Stimulated activated CD4-positive, alpha-beta T cell treated with anti-CD3 and anti-CD28 coated beads, Interleukin-1b, Interleukin-23, amount 100 ng/mL, for 24 hours (primary cell): ENCODE measurements at regions not wholly inside any gene's neighbourhood (a gene's known extent, or its start where the extent isn't known, plus 50 kb on each side); places are given as distances from the start of the nearest gene placed in this dataset.

ENCODE experiments used
- DNase-seq, 4 experiments: peaks; one replicate each; pipeline ENCODE4 v3.0.0-alpha.2; 2020; ENCODE audit warnings: low read depth in 4 of 4, low spot score in 1 of 4

DNA sequence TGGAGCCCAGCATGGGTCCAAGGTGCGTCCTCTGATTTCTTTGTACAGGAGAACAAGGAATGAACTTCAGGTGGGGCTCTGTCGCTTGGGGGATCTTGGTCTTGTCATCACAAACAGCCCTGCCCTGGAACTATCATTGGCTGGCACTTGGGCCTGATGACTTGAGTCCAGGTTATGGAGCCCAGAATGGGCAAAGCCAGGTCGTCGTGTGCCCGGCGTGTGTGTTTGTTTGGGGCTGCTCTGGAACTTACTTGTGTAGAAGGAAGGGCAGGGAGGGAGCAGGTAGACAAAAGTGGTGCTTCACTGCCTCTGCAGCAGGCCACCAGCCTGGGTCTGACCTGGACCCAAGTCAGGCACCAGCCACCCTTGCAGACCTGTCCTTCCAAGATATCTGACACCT lies 306.3 kb upstream of the HS6ST1 start:
- DNase-seq, result no peak

DNA sequence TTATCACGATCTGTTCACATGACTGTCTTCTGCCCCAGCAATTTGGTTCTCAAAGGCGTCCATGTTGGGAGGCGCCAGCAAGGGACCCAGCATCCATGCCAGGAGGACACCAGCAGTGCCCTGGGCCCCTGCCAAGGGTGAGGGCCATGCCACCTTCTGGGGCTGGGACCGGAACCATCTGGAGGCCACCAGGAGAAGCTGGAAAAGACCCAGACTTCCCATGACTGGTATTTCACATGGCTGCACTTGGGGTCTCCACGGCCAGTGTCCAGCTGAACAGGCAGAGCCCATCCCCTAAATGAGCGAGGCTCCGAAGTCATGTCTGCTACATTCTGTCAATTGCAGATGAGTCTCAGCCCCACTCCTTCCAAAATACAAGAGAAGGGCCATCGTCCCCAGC lies 306.8 kb upstream of the HS6ST1 start:
- no peak for DNase-seq

DNA sequence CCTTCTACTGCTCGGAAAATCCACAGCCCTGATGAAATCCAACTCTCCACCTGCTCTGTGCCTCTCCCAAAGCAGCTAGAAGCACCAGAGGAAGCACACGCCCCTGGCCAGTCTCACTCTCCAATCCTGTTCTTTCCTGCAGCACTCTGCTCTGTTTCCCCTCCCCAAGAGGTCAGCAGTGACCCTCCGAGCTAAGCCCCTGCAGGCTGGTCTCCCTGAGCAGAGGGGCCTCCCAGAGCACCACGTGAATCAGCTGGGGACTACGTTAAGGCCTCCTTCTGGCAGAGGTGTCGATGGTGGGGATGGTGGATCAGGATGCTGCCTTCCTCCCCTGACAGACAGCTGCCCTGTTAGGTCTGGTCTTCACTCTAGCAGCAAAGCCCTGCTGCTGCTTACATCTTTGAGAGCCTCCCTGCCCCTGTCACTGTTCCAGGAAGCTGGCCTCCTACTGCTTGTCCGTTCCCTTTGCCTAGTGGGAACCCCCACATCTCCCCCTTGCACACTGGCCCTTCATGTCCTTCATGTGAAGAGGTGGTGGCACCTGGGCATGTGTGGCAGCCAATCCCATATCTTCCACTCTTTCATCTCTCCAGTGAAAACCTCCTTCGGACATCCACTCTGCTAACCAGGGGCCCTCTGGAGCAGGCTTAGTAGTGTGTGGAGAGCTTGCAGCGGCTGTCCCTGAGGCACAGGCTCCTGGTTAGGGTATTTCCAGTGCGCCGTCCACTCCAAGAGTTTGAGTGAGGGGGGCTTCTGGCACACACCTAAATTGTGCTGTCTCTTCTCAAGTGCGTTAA lies 307.5 kb upstream of the HS6ST1 start:
- no peak for DNase-seq

DNA sequence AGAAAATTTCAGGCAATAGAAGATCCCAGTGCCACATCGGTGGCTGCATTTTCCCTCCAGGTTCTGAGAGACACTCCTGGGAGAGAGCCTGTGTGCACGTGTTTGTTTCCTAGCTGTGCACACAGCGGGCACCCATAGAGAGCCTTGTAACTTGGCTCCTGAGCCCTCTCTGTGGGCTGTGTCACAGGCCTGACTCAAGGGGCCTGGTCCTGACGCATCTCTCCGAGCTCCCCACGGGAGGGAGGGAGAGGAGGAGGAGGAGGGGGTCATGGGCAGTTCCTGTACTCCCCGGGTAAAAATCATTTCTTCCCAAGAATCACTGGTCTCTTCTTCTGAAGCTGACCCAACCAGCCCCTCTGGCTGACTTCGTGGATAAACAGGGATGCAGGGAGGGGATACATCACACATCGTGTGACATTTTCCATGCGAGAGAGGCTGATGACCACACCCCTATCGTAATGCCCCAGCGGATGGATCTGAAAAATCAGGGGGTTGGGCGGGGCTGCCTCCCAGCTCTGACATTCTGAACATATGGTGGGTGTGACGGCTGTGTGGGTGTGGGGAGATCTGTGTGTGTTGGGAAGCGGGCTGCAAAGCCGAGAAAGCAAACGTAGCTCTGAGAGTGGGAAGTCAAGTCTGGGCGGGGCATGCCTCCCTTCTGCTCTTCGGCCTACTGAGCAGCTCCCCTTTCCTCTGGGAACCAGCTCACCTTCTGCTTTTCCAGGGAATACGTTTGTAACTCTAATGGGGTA lies 308.3 kb upstream of the HS6ST1 start:
- no peak for DNase-seq

DNA sequence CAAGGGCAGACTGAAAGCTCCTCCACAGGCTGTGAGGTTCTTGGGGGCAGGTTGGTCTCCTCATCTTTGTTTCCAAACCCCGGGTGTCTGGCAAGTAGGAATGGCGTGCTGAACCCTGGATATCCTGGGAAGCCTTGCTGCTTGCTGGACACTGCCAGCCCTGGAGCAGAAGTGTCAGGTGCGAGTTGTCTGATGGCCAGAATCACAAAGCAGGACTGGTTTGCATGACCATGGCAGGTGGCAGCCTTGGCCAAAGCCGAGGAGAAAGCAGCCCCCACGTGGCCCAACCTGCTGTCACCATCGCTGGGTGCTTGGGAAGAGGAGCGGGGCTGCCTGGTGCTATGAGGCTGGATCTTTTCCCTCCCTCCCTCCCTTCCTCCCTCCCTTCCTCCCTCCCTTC lies 309.5 kb upstream of the HS6ST1 start:
- DNase-seq, result no peak

DNA sequence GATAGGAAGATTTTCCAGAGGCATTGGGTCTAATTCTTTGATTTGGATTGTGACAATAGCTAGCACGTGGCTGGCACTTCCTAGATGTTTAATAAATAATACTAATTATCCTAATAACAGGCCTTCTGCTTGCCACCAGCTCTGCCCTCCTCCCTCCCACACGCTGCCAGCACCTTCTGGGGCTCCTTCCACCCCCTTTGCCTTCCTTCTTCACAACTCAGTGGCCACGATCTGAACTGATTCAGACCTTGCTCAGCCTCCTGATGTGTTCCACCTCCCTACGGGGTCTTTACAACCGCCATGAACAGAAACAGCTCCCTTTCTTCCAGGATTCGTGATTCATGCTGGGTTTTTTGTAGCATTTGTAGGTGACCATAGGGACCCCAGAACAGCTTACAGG lies 310.3 kb upstream of the HS6ST1 start:
- DNase-seq, result no peak

DNA sequence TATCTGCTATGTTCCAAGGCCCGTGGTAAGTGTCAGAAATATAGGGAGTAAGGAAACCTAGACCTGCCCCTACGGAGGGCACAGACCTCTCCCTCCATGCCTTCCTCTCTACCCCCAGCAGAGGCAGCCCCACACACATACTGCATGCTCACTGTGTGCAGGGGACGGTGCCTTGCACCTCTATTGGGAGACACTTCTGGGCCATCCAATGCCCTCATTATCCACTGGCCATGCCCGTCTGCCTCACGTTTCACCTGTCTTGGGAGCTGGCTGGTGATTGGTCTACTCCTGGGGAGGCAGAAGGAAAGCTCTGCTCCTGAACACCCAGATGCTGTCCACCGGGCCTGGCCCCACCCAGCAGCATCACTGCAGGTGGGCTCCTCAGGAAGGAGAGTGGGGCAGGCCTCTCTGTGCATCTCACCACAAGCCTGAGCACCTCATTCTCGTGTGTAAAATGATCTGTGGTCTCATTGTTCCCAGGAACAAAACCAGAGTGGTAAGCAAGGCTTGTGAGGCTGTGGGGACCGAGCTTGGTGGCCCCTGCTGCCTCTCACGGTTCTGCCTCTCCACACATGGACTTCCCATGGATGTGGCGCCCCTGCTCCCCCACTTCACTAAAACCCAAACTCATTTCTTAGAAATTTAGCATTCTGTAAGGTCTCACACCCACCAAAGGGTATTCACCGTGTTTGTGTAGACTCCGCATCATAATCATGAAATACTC lies 312.5 kb upstream of the HS6ST1 start:
- DNase-seq, result no peak

DNA sequence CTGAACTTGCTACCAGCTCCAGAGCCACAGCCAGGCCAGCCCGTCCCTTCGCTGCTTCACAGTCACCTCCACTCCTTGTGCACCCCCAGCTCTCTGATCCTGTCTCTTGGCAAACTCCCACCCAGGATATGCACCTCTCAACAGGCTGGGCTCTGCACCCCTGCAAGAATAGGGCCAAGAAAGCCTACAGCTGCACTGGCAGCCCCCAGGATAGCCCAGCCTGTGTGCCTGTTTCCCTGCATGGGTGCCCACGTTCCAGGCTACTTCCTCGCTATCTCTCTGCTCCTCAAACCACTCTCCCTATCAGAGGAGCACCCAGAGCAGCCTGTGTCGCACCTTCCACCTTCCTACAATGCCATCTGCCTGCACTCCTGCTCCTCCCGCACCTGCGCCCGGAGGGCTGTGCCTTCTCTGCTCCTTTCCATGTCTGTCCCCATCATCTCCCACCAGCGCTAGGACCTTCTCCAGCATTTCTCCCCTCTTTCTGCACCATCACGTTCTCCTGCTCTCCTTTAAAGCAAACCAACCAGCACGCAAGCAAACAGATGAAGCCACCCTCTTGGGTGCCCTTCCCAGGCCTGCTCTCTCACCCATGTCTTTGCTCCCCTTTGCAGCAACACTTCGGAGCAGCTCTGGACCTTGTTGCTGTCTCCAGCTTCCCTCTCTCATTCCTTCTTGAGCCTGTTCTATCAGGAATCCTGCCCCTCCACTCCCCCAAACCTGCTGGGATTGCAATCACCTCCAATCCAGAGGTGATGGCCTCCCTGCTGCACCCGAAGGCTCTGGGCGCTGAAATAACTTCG lies 313.2 kb upstream of the HS6ST1 start:
- DNase-seq, result no peak

DNA sequence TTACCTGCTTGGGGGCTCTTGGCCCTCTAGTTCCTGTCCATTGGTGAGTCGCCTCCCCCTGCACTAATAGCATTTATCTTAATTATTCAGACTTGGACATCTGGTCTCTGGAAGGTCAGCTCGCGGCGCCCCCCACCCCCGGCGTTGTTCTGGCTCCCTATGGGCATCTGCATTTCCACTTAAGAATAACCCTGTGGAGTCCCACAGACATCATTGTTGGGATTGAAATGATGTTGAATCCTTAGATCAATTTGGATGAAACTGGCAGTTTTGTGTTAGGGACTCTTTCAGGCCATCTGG lies 313.8 kb upstream of the HS6ST1 start:
- no peak for DNase-seq

DNA sequence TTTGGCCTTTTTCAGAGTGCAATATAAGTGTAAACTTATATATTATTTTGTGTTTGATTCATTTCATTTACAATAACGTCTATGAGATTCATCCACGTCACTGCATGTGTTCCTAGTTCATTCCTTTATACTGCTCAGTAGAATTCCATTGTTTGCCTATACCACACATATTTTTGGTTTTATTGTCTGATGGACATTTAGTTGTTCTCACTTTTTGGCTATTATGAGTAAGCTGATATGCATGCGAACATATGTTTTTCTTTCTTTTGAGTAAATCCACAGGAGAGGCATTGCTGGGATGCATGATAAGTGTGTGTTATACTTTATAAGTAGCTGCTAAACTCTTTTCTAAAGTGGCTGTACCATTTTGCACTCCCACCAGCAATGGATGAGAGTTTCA lies 314.8 kb upstream of the HS6ST1 start:
- DNase-seq, result no peak

DNA sequence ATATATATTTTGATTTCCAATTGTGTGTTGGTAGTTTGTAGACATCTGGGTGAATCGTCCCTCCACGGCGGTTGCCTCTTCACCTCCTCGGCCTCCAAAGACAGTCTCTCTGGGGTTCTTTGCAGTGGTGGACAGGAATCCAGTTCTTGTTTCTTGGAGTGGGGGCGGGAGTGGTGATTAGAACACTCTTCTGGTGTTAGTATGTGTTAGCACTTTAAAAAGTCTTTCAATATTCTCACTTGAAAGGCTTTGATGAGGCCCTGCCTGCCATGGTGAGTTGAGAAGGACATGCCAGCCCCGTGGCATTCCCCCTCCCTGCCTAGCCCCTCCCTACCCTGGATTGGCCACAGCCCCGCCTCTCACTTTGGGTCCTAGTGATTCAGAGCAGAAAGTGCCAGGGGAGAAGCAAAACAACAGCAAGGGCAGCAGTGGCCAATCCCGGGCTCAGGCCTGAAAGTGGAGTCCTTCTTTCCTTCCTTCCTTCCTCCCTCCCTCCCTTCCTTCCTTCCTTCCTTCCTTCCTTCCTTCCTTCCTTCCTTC lies 316.8 kb upstream of the HS6ST1 start:
- no peak for DNase-seq

DNA sequence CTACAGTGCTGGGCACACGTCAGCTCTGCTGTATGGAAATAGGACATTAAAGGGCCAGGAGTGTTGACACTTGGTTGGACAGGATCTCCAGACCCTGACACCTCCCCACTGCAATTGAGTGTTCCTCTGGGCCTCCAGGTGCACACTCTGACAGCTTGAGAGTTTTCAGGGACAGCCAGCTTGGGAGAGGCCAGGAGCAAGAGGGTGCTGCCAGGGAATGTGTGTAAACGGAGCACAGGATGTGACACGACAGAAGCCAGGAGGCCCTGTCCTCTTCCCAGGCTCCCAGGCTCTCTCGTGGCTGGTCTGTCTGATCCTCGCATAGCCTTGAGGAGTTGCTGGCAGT lies 318.1 kb upstream of the HS6ST1 start:
- DNase-seq, result no peak

DNA sequence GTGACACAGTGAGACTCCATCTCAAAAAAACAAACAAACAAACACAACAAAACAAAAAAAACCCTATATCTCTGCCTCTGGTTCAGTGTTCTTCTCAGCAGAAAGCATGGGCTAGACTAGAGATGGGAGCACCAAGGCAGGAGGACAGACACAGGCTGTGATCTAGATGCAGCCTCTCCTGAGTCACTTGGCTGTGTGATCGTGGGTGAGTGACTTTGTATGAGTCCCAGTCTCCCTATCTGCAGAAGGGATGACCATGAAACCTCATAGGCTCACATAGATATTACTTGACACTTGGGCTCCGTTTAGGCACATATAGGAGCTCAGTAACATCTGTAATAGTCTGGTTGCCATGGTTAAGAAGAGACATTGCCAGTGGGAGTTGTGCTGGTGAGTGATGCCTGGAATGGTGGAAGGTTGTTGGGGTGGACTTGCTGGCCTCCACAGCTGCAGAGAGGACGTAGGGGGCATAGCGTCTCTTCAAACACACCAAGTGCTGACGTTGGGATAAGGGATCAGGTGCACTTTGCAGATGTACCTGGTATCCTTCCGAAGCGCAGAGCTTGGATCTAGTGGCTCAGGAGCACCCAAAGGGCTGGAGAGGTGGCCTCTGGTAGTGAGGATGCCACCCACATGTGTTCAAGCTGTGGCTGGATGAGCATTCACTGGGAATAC lies 318.9 kb upstream of the HS6ST1 start:
- DNase-seq, result no peak

DNA sequence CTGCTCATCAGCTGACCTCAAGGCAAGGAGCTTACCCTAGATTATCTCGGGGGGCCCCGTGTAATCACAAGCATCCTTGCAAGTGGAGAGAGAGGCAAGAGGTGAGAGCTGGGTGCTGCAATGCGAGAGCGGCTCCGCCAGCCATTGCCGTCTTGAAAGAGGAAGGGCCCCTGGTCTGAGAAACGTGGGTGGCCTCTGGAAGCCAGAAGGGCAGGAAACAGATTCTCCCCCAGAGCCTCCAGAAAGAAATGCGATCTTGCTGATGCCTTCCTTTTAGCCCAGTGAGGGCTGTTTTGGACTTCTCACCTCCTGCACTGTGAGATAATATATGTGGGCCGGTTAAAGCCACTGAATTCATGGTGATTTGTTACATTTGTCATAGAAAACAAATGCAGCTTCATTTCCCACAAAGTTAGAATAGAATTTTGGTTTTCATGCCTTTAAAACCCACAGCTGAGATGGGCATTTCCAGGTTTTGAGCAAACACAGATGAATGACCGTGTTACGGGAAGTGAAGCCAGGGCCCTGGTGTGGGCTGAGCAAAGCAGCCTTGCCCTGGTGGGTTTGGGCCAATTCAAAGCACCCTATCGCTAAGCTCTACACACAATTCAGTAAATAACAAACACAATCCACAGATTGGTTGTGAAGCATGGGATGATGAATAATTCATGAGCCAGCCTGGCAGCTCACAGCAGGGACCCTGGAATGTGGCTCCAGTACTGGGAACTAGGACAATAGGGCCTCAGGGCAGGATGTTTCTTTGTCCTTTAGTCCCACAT lies 319.9 kb upstream of the HS6ST1 start:
- DNase-seq, result no peak

DNA sequence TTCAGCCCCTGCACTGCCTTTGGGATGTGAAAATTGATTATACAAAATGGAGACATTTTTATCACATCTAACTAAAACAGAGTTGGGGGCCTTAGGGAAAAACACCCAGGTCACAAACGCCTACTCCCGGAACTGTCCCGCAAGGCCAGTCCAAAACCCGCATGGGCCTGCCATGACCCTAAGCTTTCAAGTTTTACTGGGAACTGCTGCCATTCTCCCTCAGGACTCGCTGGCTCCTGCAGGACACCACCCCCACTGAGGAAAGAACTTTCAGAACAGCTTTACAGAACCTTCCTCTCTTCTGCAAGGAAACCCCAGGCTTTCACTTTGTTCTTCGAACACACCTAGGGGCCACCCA lies 320.4 kb upstream of the HS6ST1 start:
- DNase-seq, result no peak

DNA sequence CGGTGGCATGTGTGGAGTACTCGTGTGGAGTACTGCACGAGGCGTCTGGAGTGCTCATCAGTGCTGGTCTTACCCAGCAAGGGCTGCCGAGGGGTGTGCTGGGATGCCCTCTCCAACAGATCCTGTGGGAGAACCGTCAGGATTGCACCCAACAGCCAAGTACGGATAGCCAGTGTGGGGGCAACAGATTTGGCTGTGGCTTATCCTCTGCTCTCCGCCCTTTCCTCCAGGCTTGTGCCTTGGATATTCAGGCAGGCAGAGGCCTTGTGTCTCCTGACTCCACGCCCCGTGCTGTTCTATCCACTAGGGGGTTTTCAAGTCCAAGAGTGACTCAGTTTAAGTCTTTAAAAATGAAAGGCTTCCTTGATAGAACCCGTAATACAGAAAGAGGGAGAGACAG lies 321.0 kb upstream of the HS6ST1 start:
- no peak for DNase-seq

DNA sequence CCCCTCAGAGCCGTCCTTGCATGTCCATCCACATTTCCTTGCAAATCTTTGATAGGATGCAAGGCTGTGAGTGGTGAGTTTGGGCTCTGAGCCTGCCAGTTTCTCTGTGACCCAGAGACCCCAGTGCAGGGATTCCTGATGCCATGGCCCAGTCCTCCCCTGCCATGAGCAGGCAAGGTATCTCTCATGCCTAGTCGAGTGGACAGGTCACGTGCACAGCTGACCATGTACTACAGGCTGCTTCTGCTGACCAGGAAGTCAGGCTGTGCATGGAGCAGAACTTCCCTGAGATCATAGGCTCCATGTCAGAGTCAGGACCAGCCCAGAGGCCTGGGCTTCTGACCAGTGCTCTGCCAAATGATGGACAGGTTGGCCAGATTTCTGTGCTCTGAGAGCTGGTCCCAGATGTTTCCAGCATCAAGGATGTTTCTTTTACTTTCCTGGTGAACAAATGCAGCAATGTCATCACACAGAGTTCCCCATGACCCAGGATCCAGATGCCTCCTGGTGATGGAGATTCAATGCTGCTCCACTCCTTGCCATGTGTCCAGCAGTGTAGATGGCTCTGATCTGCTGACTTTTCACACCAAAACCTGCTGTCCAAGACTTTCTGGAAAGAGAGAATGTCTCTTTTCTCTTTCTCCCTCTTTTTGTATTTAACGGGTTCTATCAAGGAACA lies 321.6 kb upstream of the HS6ST1 start:
- DNase-seq, result no peak

DNA sequence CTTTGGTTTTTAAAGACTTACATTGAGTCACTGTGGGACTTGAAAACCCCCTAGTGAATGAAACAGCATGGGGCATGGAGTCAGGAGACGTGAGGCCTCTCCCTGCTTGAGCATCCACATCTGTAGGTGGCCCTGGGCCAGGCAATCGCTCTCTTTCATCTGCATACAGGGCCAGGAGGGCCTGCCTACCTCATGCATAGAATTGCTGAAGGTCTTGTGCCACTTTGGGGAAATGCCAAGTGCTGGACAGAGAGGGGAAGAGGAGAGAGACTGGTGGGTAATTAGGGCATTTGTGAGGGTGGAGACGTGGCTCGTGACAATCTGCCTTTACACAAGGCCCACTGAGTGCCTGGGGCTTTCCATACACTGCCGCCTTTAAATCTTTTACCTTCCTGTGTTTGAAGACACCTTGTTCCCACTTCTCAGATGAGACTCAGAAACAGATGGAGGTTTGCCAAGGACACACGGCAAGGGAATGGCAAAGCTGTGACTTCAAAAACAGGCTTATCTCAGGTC lies 322.2 kb upstream of the HS6ST1 start:
- no peak for DNase-seq

DNA sequence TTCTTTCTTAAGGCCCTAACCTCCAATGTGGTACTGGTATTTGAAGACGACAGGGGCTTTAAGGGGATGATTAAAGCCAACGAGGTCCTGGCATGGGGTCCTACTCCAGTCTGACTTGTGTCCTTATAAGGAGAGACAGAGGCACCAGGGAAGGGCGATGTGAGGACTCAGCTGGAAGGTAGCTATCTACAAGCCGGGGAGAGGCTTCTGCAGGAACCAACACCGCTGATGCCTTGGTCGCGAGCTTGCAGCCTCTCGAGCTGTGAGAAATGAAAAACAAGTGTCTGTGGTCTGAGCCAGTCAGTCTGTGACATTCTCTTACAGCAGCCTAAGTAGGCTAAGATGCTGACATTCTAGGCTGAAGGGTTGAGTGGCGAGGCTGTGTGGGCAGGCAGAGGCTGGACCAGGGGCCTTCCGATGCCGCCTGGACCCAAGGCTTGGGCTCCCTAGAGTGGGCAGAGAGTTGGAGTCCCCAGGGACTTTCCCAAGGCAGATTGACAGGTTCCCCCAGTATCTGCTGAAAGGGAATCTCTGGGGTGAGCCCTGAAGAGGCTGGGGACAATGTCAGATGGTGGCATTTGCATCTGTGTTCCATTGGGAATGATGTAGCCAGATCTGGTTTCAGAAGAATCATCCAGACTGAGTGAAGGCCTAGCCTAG lies 322.9 kb upstream of the HS6ST1 start:
- DNase-seq, result no peak
